T-helper 1 cell treated with Interleukin-12 subunit alpha and Interleukin-12 subunit beta and Interleukin-4 antibody, amounts not matched to agents 30 ng/mL and 1 ng/mL, for 36 hours (primary cell): ENCODE measurements at regions not wholly inside any gene's neighbourhood (a gene's known extent, or its start where the extent isn't known, plus 50 kb on each side); places are given as distances from the start of the nearest gene placed in this dataset.
"Not testable (repeated sequence)": the region's sequence is repeated elsewhere in the genome, so short reads cannot be mapped to it uniquely, and the experiment has no call there.

Experiments
- intact Hi-C: fragments of 100-400 bp; cut with micrococcal nuclease; formaldehyde crosslinking; loops from one replicate; pipeline ENCODE4 v1.15.1; 2024

DNA sequence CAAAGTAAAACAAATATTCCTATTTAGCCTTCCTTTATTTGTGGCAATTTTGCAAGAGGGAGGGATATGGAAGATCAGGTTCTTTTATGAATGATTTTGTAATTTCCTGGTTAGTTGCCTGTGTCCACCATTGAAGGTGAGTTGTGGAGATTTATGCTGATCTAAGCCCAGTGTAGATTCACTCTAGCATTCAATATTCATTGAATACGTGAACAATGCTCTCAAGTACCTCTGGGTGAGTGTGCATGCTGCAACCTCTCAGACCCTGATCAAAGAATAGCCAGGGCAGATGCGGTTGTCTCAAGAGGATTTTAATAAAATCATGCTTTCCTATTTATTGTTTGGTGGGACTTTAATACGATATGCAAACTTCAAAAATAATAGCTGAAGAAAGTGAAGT lies 628.4 kb downstream of the SPRY1 start:
- intact Hi-C loops: no loop called here

DNA sequence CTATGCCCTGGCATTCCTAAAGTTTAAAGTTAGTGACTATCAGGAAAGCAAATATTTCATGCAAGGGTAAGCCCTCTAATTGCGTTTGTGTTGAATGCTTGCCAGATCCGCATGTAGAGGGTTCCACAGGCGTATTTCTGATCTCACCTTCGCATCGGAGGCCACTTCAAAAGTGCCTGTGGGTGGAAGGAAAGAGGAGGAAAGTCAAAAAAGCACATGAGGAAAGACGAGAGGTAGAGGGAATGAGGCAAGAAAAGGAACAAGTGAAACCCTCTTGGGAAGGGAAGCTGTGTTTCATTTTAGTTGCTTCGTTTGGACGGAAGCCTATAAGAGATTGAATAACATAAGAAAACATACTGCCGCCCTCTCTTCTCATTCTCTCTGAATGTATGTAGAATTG lies 628.8 kb downstream of the SPRY1 start:
- intact Hi-C loops: no loop called here

DNA sequence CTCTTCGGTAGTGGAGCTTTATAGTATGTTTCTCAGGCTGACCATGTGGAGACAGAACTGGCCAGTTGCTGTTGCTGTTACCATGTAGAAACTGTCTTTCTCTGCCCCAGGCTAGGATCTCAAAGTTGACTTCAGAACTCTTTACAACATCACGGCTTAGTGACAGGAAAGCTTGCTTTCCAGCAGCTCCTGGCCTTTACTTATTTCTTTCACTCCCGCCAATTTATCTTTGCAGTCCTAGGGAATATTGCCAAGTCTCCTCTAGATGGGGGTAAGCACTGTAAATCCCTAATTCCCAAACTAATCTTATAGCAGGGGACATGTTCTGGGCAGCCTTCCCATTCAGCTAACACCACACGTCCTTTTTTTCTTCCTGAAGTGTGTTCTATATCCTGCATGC lies 631.6 kb downstream of the SPRY1 start:
- intact Hi-C loops: no loop called here

DNA sequence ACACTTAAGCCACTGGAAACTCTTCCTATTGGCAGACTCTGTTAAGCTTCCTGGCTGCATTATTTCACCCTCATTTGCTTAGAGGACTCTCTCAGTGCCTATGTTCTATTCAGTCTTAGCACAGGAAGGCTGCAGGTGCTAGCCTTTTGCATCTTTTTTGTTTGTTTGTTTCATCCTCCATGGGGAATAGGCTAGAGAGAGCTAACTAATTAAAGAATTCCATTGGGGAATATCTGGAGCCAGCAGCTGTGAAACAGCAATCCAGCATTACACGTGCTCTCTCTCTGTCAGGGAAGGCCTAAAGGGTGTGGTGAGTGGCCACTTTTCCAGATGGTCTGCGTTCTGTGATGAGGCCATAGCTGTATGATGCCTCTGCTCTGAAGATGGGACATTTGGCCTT lies 633.6 kb downstream of the SPRY1 start:
- intact Hi-C loops: no loop called here

DNA sequence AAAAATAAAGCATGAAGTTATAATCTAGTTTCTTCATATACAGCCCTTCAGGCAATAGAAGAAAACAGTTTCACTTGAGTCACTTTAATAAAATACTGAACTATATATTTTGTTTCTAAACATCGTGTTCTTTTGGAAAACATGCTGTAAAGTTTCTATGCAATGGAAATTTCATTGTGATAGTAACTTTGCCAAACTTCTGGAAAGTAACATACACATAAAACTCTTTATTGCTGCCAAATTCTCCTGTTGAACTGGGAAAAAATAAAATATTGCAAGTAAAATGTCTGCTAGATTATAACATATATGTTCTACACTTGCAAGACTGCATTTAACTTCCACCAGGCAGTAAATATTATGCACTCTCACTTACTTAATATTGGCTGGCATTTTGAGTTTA lies 635.4 kb downstream of the SPRY1 start:
- intact Hi-C loops: no loop called here

DNA sequence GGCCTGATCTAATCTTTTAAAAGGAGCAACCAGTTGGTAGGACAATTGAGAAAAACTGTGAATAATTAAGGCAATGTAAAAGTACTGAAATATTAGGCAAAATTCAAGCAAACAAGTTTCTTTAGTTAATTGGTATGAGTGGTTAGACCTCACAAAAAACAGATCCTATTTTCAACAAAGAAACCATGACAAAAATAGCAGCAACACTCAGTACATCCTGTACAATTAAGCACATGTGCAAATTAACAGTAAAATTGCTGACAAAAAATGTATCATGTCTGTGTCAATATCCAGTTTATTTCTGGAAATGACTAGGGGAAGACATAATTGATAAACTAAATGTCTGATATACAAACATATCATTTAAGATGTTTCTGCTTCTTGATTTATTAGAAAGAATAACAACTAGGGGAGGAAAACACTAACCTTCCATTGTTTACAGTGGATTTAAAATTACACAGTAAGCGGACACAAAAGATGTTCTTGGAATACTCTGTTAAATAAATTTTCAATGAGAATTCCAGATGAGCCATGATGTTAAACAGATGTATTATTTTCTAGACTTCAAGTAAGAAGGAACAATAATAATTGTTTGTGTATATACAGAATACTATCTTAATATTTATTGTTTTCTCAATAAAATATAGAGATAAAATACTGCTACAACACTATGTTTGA lies 638.9 kb downstream of the SPRY1 start:
- intact Hi-C loops: no loop called here

DNA sequence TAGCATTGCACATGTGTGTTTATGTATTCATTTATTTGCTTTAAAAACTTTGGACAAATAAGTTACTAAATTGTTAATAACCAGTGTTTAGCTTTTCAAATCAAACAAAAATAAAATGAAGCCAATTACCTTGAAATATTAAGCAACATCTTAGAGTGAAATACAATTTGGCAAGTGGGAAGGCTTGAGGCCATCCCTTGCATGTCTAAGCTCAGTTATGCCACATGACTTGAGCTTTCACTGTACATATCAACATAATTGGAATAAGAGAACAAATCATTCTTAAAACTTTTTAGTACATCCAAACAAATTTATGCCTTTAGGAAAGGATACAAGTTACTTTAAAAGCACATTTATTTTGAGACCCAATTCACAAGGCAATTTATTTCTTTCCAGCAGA lies 640.6 kb downstream of the SPRY1 start:
- intact Hi-C loops: no loop called here

DNA sequence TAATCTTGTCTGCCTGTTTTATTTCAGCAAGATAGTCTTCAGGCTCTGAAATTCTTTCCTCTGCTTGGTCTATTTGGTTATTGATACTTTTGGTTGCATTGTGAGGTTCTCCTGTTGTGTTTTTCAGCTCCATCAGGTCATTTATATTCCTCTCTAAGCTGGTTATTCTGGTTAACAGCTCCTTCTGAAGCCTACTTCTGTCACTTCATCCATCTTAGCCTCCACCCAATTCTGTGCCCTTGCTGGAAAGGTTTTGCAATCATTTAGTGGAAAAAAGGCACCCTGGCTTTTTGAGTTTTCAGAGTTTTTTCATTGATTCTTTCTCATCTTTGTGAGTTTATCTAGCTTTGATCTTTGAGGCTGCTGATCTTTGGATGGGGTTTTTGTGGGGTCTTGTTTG lies 647.7 kb downstream of the SPRY1 start:
- intact Hi-C loops: no loop called here

DNA sequence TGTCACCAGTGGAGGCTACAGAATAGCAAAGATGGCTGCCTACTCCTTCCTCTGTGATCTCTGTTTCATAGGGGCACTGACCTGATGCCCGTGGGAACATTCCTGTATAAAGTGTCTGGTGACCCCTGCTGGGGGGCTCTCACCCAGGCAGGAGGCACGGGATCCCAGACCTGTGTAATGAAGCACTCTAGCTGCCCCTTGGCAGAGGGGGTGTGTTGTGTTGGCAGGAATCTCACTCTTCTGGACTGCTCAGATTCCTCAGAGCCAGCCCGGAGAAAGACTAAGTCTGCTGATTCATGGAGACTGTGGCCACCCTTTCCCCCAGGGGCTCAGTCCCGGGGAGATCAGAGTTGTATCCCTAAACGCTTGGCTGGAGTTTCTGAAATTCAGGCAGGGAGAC lies 648.3 kb downstream of the SPRY1 start:
- intact Hi-C loops: no loop called here

DNA sequence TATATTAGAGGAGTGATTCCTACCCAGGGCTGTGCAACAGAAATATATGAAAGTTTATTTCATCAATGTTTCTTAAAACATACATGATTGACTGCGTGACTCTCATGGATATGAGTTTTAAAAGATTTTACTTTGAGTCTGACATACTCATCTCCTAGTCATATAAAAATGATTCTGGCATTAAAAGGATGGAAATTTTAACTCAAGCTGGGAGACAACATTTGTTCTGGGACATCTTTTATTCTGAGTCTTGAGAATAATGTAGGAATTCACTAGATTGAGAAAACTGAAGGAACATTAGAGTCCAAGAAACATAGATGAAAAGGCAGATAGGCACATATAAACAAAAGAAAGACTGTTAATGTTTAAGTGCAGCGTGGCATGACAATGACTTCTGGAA lies 649.6 kb downstream of the SPRY1 start:
- intact Hi-C loops: no loop called here

DNA sequence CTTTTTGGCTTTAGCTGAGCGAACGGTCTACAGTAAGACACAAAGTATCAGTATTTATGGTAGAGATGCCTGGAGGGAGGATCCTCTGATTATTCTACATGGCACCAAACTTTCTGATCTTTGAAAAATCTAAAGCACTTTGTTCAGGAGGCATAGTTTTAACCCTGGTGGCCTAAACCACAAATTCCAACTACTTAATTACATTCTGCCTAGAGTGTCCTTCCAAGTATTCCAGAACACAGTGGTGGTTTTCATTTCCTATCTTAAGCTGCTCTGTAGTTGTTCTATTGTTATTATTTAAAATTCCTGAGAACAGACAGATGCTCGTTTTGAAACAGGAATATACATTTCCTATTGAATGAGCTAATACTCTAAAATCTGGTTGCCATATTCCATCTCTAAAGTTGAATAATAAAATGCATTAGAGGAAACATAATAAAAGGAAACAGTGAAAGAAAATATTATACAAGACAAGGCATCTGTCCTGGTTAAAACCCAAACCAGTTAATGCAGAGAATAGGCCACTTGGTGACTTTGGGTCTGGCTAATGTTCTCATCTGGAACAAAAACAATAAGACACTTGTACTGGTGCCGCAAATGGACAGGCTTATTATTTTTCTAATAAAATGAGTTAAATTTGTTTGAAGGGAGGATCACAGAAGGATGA lies 657.4 kb downstream of the SPRY1 start:
- intact Hi-C loops: no loop called here

DNA sequence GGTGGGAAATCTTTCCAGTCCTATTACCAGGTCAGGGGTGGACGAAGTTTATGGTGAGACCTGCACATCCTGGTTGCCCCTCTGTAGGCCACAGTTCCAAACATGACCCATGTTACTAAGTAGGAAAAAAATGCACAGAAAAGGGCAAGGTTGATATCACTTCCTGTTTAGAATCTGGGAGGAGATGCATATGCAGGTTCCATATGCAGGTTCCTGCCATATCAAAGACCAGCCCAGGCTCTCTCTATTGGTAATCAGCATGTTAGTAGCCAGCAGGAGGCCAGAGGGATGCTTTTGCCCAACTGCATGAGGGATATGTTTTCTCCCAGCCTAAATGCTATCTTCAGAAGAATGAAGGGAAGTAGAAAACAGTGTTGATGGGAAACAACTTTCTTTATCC lies 657.2 kb downstream of the ANKRD50 start:
- intact Hi-C loops: no loop called here

DNA sequence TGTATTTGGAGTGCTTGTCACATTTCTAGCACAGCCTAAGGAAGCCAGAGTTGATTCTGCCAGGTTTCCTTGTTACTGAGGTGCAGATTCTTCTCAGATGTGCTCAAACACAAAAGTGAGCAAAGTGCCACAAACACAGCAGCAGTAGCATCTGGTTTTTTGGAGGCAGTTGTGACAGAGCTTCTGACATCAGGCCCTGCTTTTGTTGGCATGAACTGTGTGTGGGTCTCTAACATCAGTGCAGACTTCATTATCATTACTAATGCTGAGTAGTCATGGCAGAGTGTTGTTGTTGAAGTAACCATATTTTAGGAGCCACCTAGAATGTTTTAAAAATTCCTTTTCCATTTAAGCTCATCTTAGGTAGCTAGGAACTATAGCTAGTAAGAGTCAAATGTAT lies 656.6 kb downstream of the ANKRD50 start:
- intact Hi-C loops: no loop called here

DNA sequence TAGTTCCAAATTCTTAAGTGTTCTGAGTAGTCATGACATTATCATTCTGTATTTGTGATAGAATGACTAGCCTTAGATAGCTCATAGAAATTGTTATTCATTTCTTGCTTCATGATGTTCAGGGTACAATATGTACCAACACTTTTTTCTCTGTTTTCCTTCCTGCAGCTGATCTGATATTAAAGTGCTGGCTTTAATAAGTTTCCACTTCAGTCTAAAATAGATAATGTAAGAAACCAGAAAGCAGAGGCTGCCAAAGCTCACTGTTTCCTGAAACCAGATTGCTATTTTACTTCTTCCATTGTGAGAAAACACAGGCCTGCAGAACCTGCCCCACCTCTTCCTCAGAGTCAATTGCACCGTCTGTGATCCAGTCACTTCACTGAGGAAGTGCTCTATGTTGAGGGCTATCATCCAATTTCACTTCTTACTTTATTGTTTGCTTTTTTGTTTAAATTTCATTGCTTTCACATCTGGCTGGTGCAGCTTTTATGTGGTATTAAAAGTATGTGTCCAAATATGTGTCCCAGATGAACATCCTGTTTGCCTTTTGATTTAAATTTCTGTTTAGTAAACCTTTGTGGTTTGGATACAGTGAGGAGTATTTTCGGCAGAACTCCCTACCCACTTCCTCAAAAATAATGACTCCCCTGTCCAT lies 652.1 kb downstream of the ANKRD50 start:
- intact Hi-C loops: no loop called here

DNA sequence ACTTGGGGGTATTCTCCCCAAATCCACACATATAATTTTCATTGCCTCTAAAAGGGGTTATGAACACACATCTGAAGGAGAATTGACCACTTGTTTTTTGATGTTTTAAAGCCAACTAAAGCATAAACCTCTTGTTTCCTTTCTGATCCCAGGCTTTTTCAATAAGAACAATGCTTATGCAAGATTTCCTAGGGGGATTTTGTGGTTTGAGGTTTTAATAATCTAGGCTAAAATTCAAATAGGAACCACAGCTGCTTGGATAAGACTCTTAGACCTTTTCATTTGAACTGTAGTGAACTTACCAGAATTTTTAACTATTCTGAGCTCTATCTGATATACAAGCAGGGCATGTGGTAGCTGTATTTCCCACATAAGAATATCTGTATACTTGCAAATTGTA lies 651.1 kb downstream of the ANKRD50 start:
- intact Hi-C loops: no loop called here

DNA sequence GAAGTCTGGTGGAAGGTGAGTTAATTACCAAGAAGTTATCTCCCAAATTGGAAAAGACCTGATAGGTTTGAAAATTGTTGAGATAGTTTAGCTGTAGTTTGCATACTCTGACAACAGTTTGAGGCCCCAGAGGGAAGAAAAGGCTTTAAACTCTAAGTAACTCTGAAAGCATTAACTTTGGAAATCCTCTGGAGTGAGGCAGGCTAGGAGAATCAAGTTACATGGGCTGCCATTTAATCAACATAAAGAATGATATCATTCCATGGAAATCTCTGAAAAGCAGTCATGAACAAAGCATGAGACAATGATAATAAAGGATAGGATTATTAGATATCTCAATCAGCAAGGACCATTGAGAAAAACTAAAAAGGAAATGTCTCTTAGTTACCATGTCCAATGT lies 647.1 kb downstream of the ANKRD50 start:
- intact Hi-C loops: no loop called here

DNA sequence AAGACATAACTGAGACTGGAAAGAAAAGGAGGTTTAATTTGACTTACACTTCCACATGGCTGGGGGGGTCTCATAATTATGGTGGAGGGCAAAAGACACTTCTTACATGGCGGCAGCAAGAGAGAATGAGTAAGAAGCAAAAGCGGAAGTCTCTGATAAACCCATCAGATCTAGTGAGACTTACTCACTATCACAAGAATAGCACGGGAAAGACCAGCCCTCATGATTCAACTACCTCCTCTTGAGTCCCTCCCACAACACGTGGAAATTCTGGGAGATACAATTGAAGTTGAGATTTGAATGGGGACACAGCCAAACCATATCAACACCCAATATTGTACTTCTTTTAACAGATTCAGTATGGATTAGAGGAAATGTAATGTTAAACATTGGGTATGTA lies 646.6 kb downstream of the ANKRD50 start:
- intact Hi-C loops: no loop called here

DNA sequence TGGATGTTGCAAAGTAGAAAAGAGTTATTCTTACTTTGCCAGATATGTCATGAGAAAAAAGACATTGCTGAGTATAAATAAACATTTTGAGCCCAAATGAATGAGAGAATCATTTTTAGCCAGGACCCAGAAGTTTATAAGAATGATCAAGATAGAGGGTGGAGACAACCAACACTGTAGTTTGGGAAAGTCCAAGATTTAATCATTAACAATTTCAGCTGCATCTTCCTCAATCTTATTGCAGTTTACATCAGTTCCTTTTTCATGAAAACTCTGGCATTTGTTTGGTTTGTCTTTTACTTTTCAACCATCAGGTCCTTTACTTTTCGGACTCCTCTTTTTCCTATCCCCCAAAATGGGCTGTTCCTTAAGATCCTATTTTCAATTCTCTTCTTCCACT lies 645.9 kb downstream of the ANKRD50 start:
- intact Hi-C loops: no loop called here

DNA sequence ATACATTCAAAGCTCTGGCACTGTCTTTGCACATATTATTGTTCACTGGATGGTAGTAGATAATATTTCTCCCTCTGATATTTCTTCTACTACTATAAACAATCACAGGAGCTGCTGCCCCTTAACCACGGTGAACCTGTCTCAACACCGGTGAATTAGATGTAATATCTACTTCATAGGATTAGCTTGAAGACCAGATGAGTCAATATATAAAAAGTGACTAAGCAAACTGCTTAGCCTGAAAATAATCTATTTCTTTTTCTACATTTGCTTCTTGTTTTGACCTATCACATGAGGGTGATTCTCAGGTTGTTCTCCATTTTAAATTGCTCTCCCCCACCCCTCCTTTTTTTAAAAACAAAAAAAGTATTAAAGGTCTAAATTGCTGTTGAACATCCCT lies 645.5 kb downstream of the ANKRD50 start:
- intact Hi-C loops: no loop called here

DNA sequence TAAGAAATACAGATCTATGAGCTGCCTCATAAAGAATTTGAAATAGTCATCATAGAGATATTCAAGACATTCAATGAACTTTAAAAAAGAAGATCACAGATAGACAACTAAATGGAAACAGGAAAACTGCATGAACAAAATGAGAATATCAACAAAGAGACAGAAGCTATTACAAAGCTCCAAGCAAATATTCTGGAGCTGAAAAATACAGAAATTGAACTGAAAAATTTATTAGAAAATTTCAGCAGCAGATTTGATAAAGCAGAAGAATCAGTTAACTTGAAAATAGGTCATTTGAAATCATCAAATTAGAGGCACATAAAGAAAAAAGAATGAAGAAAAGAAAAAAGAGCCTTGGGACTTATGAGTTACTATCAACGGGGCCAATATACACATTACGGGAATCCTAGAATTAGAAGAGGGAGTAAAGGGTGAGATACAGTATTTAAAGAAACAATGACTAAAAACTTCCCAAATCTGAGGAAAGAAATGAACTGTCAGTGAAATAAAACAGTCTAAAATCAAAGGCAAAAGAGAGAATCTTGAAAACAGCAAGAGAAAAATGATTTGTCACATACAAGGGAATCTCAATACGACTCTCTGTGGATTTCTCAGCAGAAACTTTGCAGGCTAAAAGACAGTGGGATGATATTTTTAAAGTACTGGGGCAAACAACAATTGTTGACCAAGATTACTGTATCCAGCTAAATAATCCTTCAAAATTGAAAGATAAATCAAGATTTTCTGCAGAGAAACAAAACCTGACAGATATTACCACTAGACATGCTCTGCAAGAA lies 641.6 kb downstream of the ANKRD50 start:
- intact Hi-C loops: no loop called here

DNA sequence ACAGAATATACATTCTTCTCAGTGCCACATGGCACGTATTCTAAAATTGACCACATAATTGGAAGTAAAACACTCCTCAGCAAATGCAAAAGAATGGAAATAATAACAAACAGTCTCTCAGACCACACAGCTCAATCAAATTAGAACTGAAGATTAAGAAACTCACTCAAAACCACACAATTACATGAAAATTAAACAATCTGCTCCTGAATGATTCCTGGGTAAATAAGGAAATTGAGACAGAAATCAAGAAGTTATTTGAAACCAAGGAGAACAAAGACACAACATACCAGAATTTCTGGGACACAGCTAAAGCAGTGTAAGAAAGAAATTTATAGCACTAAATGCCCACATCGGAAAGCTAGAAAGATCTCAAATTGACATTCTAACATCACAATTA lies 637.3 kb downstream of the ANKRD50 start:
- intact Hi-C loops: not testable (repeated sequence)

DNA sequence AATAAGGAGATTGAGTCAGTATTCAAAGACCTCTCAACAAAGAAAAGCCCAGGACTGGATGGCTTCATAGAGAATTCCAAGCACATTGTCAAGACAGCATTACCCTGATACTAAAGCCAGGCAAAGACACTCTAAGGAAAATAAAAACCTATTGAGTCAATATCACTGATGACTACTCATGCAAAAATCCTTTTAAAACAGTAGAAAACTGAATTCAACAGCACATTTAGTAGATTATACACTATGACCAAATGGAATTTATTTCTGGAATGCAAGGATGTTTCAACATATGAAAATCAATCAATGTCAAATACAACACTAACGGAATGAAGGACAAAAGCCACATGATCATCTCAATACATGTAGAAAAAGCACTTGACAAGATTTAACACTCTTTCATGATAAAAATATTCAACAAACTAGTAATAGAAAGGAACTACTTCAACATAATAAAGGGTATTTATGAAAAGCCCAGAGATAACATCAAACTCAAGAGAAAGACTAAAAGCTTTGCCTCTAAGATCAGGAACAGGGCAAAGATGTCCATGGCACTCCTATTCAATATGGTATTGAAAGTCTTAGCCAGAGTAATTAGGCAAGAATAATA lies 633.3 kb downstream of the ANKRD50 start:
- intact Hi-C loops: no loop called here
